ENCODE measurements at regions not wholly inside any gene's neighbourhood (a gene's known extent, or its start where the extent isn't known, plus 50 kb on each side); places are given as distances from the start of the nearest gene placed in this dataset.

GRCh38 chr4:75422998-75423397 lies 91.2 kb downstream of the RCHY1 start:
- CTCF ChIA-PET (ENCODE audit: low intra/inter-chr PET ratio, low total read pairs), result no interaction called here
- POLR2A ChIA-PET, result no interaction called here

GRCh38 chr4:75412746-75413145 lies 101.5 kb downstream of the RCHY1 start:
- BruUV-seq (replicated peaks), result no TSS peak
- POLR2A ChIA-PET, result no interaction called here
- Histone ChIP-seq H3K9me3 (ENCODE audit: low read length) (no peaks in the 10 kb centered on the region), H3K36me3 (replicated peaks in 1 of 2; ENCODE audit: control insufficient read depth in 1 of 2, insufficient read depth in 2 of 2, low read length in 2 of 2) (no peaks in the 10 kb centered on the region), H3K4me1 (ENCODE audit: insufficient read depth, low read length) (no peaks in the 10 kb centered on the region), H3K4me3 (replicated peaks in 1 of 3; ENCODE audit: insufficient read depth in 1 of 3, low read depth in 2 of 3, low read length in 3 of 3) (no peak overlapping the region), H3K27me3 (ENCODE audit: control insufficient read depth in 1 of 2, insufficient read depth in 2 of 2, low read length in 2 of 2) (no peaks in the 10 kb centered on the region; a peak in 1 of 5 replicates), H3K27ac (ENCODE audit: extremely low read length, insufficient read depth, low read length) (no peak overlapping the region), H3K79me2 (ENCODE audit: insufficient read depth, low read length) (no peaks in the 10 kb centered on the region), H3K4me2 (ENCODE audit: low read depth, low read length) (no peak overlapping the region), H4K20me1 (ENCODE audit: insufficient read depth, low read length) (no peaks in the 10 kb centered on the region), H2AFZ (ENCODE audit: low read length) (no peak overlapping the region), H3K9ac (ENCODE audit: insufficient read depth, low read depth, low read length) (no peak overlapping the region)
- TF ChIP-seq, protein P1, sequence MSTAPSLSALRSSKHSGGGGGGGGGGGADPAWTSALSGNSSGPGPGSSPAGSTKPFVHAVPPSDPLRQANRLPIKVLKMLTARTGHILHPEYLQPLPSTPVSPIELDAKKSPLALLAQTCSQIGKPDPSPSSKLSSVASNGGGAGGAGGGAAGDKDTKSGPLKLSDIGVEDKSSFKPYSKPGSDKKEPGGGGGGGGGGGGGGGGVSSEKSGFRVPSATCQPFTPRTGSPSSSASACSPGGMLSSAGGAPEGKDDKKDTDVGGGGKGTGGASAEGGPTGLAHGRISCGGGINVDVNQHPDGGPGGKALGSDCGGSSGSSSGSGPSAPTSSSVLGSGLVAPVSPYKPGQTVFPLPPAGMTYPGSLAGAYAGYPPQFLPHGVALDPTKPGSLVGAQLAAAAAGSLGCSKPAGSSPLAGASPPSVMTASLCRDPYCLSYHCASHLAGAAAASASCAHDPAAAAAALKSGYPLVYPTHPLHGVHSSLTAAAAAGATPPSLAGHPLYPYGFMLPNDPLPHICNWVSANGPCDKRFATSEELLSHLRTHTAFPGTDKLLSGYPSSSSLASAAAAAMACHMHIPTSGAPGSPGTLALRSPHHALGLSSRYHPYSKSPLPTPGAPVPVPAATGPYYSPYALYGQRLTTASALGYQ (CRISPR knock-in tag; IDR thresholded peaks at IDR 0.05), result no peak
- no peak for TF ChIP-seq TFAP4 (IDR thresholded peaks at IDR 0.05; ENCODE audit: borderline replicate concordance, low read depth)
- CTCF ChIA-PET (ENCODE audit: low intra/inter-chr PET ratio, low total read pairs), result no interaction called here
- intact Hi-C loops (cut with micrococcal nuclease; ENCODE audit: unreplicated experiment) (no loop called here), in situ Hi-C loops (cut with HindIII; ENCODE audit: extremely low pct_ligation_motif_present, low pct_unique_long_range_greater_than_20kb) (no loop called here)
- FAIRE-seq (no peak), ATAC-seq (no peak), DNase-seq (ENCODE audit: low spot score) (no peak)
- WGBS (ENCODE audit: low lambda C conversion rate), result 0% methylated on average over 2 of the region's 2 CpGs

More at GRCh38 chr4:75422998-75423397, 91.2 kb downstream of the RCHY1 start:
- intact Hi-C loops (cut with micrococcal nuclease; ENCODE audit: unreplicated experiment) (no loop called here), in situ Hi-C loops (cut with HindIII; ENCODE audit: extremely low pct_ligation_motif_present, low pct_unique_long_range_greater_than_20kb) (no loop called here)
- no peaks in the 10 kb centered on the region for H3K79me2 ChIP-seq (ENCODE audit: insufficient read depth, low read length)
- H3K36me3 ChIP-seq (replicated peaks in 1 of 2; ENCODE audit: control insufficient read depth in 1 of 2, insufficient read depth in 2 of 2, low read length in 2 of 2), result no peaks in the 10 kb centered on the region
- WGBS (ENCODE audit: low lambda C conversion rate), result 0% methylated on average over 1 of the region's 1 CpG
- no peak overlapping the region for H3K4me3 ChIP-seq (replicated peaks in 1 of 3; ENCODE audit: insufficient read depth in 1 of 3, low read depth in 2 of 3, low read length in 3 of 3)
- H2AFZ ChIP-seq (ENCODE audit: low read length), result no peak overlapping the region
- FAIRE-seq, result no peak
- no peak for DNase-seq (ENCODE audit: low spot score)
- BruUV-seq (replicated peaks), result no TSS peak
- ATAC-seq, result no peak
- no peak overlapping the region for H3K27ac ChIP-seq (ENCODE audit: extremely low read length, insufficient read depth, low read length)
- H4K20me1 ChIP-seq (ENCODE audit: insufficient read depth, low read length), result no peaks in the 10 kb centered on the region
- H3K27me3 ChIP-seq (ENCODE audit: control insufficient read depth in 1 of 2, insufficient read depth in 2 of 2, low read length in 2 of 2), result no peaks in the 10 kb centered on the region
- TF ChIP-seq POLR2G (IDR thresholded peaks at IDR 0.05; ENCODE audit: low read depth, low read length), result no peak
- TF ChIP-seq MAFK (conservative IDR thresholded peaks at IDR 0.05 in 1 of 2, IDR thresholded peaks at IDR 0.05 in 1 of 2; ENCODE audit: low read length in 2 of 2), result peak; percentile 80 to 92
- no peak for TF ChIP-seq ZNF367 (CRISPR knock-in tag; IDR thresholded peaks at IDR 0.05; ENCODE audit: borderline replicate concordance)
- TF ChIP-seq ZNF333 (CRISPR knock-in tag; IDR thresholded peaks at IDR 0.05; ENCODE audit: borderline replicate concordance), result no peak
- peak; percentile 86 for TF ChIP-seq MAFF (IDR thresholded peaks at IDR 0.05; ENCODE audit: low read depth, low read length)
- TF ChIP-seq, protein P2, sequence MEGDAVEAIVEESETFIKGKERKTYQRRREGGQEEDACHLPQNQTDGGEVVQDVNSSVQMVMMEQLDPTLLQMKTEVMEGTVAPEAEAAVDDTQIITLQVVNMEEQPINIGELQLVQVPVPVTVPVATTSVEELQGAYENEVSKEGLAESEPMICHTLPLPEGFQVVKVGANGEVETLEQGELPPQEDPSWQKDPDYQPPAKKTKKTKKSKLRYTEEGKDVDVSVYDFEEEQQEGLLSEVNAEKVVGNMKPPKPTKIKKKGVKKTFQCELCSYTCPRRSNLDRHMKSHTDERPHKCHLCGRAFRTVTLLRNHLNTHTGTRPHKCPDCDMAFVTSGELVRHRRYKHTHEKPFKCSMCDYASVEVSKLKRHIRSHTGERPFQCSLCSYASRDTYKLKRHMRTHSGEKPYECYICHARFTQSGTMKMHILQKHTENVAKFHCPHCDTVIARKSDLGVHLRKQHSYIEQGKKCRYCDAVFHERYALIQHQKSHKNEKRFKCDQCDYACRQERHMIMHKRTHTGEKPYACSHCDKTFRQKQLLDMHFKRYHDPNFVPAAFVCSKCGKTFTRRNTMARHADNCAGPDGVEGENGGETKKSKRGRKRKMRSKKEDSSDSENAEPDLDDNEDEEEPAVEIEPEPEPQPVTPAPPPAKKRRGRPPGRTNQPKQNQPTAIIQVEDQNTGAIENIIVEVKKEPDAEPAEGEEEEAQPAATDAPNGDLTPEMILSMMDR (CRISPR knock-in tag; IDR thresholded peaks at IDR 0.05), result no peak
- TF ChIP-seq MIXL1 (CRISPR knock-in tag; IDR thresholded peaks at IDR 0.05), result no peak
- TF ChIP-seq ZNF30 (CRISPR knock-in tag; IDR thresholded peaks at IDR 0.05), result no peak
- no peak for TF ChIP-seq SMARCE1 (IDR thresholded peaks at IDR 0.05; ENCODE audit: borderline replicate concordance)
- no peak for TF ChIP-seq XBP1 (CRISPR knock-in tag; IDR thresholded peaks at IDR 0.05)
- H3K4me1 ChIP-seq (ENCODE audit: insufficient read depth, low read length), result no peaks in the 10 kb centered on the region
- no peak overlapping the region for H3K9ac ChIP-seq (ENCODE audit: insufficient read depth, low read depth, low read length)
- no peaks in the 10 kb centered on the region for H3K9me3 ChIP-seq (ENCODE audit: low read length)
- H3K4me2 ChIP-seq (ENCODE audit: low read depth, low read length), result no peak overlapping the region
